GM21786 (cell line): ENCODE measurements at regions not wholly inside any gene's neighbourhood (a gene's known extent, or its start where the extent isn't known, plus 50 kb on each side); places are given as distances from the start of the nearest gene placed in this dataset.
"Not testable (repeated sequence)": the region's sequence is repeated elsewhere in the genome, so short reads cannot be mapped to it uniquely, and the experiment has no call there.

Source experiments
- ATAC-seq: cut with Tn5 transposase; IDR thresholded peaks from one replicate; pipeline ENCODE4 v1.9.1; 2021; ENCODE audit not compliant: unreplicated experiment

DNA sequence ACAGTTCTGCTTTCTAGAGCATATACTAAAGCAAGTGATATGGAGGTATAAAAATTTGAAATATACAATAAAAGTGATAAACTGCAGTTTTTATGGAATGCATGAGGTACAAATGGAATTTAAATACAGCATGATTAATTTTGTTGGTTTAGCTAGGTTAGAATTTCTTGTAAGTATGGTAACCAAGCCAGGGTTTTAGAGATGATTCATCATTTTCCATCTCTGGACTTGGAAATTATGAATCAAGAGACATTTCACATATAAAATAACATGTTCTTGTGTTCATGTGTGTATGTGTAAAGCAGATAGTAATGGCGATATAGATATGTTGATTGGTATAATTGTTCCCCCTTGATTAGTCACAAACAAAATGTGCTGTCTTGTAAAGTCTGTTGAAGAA lies 1219.8 kb downstream of the CDH8 start:
- ATAC-seq: no peak

DNA sequence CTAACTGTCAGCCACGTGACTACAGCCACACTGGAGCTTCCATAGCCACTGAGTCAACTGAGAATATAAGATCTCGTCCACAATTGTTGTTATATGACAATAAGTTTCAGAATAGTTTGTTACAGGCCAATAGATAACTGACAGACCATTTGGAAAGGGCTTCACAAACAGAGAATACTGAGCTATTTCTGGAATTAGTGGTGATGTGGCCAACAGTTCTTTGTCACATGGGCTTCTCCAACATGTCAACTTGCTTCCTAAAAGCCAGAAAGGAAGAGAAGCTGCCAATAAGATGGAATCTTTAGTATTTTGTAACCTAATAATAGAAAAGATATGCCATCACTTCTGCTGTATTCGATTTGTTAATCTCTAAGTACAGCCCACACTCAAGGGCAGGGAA lies 1220.4 kb downstream of the CDH8 start:
- no peak for ATAC-seq

DNA sequence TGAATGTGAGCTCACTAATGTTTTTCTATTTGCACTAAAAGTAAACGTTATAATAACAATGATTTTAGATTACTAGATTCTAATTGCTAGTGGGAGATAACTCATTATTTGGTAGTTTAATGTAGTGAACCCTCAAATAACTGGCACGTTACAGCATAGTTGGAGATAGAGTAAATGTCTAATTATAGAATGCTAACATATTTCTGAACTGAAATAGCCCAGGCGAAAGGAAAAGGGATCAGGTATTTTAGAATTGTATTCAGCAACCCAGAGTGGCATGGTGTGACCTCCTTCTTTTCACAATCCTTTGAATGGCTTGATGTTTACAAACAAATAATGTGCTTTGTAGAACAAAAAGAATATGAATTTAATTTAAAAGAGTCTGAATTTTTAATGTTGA lies 1221.2 kb downstream of the CDH8 start:
- no peak for ATAC-seq

GRCh38 chr16:60811657-60812056 lies 1224.6 kb downstream of the CDH8 start:
- no peak for ATAC-seq

DNA sequence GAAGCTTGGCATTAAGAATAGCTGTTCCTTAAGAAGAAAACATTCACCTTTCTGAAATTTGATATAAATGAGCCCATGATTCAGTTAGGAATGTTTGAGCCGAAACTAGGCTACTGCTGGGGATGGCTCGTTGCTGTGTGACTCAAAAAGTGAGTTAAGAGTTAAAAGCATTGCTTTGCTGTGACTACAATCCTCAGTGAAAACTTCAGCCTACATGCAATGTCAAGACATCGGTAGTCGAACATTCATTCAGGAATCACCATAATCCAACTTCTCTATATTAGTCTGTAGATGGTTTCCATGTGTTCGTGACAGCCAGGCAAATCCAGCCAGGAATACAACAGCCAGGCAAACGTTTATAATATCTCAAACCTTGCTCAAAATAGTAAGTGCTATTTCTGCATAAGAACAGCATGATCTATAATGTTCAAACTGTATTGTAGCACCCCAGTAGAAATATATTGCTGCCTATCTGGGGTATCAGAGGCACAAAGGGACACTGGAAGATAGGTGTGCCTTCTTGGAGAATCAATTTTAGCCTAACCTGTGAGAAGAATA lies 1225.1 kb downstream of the CDH8 start:
- ATAC-seq: no peak

DNA sequence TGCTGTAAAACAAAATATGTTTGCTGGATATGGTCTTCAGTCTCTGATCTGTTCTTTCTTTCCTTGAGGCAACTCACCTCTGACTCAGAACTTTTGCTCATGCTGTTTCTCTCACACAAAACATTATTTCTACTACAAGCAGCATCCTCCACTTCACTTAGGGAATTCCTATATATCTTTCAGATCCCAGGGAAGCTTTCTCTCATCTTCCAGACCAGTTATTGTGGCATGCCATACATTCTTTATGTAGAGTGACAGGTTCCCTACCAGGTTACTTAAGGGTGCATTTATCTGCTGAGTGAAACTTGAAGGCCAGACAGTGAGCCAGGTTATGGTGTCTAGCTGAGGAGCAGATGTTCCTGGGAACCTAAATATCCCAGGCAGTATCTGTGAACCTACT lies 1226.0 kb downstream of the CDH8 start:
- ATAC-seq: no peak

DNA sequence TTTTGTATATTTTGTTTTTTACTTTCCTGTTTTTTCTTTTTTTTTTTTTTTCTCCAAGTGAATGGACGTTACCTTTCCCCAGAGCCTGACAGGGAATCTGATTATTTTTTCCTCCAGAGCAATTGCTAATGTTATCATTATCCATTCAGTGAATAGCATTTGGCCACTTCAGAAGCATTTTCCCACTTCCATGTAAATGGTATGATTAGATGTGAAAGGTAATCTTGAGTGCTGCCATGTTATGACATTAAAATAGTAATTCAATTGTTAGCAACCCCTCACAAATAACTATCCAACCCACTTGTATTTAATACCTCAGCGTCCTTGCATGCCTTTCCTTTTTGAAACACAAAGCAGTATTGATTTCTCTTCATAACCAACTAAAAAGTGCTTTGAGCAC lies 1243.8 kb downstream of the CDH8 start:
- no peak for ATAC-seq

DNA sequence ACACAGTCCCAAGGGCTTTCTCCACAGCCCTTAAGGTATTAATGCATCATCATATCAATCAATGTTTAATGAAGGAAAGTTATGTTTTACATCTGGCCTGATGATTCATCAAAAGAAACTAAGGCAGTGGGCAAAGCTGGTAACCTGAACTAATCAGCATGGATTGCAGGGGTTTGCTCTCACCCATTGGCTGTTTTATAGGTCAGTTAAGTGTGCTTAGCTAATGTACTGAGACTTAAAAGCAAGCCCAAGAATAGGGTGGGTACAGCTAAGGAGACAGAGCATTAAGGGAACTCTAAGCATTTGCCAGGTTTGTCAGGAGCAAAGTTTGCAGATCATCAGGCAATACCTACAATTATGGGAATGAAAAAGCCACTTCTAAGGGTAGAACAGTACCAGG lies 1247.6 kb downstream of the CDH8 start:
- ATAC-seq: no peak

DNA sequence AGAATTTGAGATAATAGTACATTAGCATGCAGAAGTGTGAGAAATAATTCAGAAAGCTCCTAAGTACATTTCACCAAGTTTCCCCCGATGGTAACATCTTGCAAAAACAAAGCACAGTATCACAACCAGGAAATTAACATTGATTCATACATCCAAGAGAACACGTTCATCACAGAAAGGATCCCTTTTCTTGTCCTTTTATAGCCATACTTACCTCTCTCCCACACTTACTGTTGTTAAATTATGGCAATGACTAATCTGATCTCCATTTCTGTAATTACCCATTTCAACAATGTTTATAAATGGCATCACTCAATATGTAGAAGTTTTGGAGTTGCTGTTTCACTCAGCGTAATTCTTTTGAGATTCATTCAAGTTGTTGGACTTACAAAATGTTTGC lies 1260.0 kb downstream of the CDH8 start:
- ATAC-seq: no peak

DNA sequence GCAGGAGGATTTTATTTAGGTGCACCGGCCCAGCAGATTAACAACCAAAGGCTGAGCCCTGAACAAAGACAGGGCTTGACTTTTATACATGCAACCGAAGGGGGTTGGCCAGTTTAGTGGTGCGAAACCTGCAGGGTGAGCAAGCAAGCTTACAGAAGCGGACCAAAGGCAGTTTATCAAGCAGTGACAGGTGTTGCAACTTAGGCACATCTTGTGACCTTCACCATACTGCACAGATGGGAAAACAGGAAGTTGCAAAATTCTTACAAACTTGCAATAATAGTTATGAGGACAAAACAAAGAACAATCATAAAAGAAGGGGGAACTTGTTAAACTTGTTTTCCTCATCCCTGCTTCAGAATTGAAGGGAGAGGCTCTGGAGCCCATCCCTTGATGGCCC lies 1265.1 kb downstream of the CDH8 start:
- ATAC-seq: no peak

- ATAC-seq: not testable (repeated sequence)
Measured at GRCh38 chr16:60770384-60770783, 1265.9 kb downstream of the CDH8 start.

- ATAC-seq: no peak
Measured at GRCh38 chr16:60763869-60764268, 1272.4 kb downstream of the CDH8 start.

DNA sequence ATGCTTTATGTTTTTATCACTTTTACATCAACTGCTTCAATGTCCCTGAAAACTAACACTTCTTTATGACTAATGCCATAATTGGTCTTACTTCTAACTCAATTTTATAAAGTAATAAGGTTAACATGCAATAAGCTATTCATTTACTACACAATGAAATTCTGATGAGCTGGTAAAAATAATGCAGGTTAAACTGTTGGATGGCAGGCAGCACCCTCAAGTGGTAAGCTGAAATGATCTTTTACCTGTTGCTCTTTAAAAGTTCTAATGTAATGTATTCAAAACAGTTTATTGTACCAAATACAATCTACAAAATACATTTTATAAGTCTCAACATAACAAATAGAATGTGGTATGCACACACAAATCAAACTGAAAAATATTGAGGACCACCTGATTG lies 1280.3 kb downstream of the CDH8 start:
- no peak for ATAC-seq

- ATAC-seq: no peak
Measured at GRCh38 chr16:60748366-60748765, 1287.9 kb downstream of the CDH8 start.

DNA sequence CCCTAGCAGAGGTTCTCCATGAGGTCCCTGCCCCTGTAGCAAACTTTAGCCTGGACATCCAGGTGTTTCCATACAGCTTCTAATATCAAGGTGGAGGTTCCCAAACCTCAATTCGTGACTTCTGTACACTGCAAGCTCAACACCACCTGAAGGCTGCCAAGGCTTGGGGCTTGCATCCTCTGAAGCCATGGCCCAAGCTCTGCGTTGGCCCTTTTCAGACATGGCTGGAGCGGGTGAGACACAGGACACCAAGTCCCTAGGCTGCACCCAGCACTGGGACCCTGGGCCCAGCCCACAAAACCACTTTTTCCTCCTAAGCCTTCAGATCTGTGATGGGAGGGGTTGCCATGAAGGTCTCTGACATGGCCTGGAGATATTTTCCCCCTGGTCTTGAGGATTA lies 1292.0 kb downstream of the CDH8 start:
- ATAC-seq: no peak

DNA sequence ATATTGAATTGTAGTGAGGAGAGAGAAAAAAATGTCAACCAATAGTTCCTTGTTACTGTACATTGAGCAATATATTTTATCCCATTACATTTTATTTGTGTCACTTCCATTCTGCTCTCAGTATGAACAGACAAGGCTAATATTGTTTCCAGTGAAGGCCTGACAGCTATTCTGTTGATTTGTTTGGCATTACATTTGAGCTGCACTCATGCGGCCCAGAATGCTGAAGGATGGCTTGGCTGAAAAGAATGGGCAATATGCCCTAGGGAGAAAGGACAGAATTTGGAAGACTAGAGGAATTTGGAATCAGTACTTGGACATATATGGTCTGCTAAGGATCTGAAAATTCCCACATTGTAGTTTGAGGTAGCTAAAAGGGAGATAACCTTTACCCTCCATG lies 1294.4 kb downstream of the CDH8 start:
- ATAC-seq: no peak

GRCh38 chr16:60739737-60740683 lies 1296.2 kb downstream of the CDH8 start:
- no peak for ATAC-seq

DNA sequence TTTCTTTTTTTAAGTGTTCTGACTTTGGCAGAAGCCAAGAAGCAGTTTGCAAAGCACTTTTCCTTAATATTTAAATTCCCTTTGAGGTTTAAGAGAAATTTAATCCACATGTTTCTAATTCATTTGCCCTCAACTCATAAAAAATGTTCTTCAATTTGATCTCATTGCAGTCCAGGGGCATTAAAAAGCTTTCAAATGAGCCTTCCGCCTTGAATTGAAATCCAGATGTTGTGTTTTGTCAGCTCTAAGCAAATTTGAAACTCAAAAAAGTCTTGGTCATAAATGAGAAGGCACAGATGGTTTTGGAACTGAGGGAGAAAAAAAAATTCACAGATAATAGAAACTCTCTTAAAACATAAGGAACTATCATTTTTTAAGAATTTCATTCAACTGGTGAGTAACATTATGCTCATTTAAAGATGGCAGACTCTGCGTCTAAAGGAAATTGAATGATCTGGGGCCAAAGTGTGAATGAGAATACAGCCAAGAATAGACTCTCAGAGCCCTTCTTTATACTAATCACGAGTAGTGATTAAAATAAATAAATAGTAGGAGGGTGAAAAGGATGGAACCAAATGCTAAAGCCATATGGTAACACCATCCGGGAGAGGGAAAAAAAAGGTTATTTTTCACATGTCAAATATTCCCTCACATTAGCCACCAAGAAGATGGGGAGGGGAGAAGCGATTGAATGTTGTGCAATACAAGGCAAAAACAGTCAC lies 1304.7 kb downstream of the CDH8 start:
- ATAC-seq: no peak

DNA sequence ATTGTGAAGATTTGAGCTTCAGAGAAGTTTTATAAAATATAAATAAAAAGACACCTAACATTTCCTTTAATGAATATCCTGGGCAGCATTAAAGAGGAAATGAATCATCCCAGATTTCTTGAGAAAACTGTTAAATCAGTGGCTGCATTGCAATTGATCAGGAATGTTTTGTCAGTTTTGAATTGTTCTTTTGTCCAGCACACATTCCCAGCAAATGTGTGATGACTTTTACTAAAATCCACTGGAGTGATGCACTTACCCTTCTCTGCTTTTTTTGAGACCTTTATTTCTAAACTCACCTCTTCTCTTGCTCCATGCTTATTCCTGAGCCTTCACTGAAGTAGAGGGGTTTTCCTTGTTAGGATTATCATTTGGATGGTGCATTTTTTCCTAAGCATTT lies 1307.2 kb downstream of the CDH8 start:
- no peak for ATAC-seq

- no peak for ATAC-seq
Measured at GRCh38 chr16:60727851-60728250, 1308.4 kb downstream of the CDH8 start.

DNA sequence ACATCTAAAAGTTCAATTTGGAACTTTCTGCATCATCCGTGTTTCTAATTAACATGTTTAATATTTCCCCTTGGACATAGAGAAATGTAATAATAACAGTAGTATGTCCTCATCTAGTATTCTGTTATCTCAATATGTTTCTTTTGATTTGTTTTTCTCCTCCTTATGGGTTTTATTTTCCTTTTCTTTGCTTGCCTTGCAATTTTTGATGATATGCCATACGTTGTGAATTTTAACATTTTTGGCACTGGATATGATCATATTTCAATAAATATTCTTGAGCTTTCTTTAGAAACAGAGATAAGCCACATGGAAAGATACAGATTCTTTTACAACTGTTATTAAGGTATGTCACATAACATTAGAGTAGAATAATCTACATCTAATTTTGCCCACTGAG lies 1316.2 kb downstream of the CDH8 start:
- no peak for ATAC-seq

DNA sequence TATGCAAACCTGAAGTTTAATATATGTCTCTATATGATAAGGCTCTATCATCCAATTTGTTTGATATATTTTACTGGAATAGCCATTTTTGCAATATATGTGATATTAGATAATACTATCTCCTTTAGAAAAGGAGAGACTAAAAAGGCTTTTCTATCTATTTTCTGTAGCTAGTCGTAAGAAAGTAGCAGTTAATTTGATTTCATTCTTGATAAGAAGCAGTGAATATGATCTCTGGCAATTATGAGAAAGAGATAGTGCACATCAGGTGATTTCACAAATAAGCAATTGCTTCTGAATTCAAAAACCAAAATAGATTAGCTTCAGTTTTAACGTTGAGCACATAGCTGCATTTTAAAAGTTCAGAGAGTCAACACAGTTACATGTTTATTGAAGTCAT lies 1318.4 kb downstream of the CDH8 start:
- no peak for ATAC-seq
